Uterus (tissue), 3 donors: ENCODE measurements at regions not wholly inside any gene's neighbourhood (a gene's known extent, or its start where the extent isn't known, plus 50 kb on each side); places are given as distances from the start of the nearest gene placed in this dataset.

Source experiments
- DNase-seq, 2 donors: peaks; one replicate each; pipeline ENCODE4 v3.0.0-alpha.2; 2019 to 2020
- H3K27ac ChIP-seq, 2 donors: fragments of 200-600 bp; sonication (generic); 1 replicate in 1 of 2; 2 replicates in 1 of 2; pipeline ENCODE4 v1.5.1; 2016 to 2018
- H3K27me3 ChIP-seq, 2 donors: fragments of 200-600 bp; sonication (generic); one replicate each; pipeline ENCODE4 v1.5.1; 2018 to 2019; ENCODE audit warnings: control low read depth in 1 of 2
- H3K36me3 ChIP-seq, 2 donors: fragments of 200-600 bp; sonication (generic); one replicate each; pipeline ENCODE4 v1.5.1; 2019; ENCODE audit warnings: control low read depth in 1 of 2
- H3K4me1 ChIP-seq, 2 donors: fragments of 200-600 bp; sonication (generic); one replicate each; pipeline ENCODE4 v1.5.1; 2018 to 2019; ENCODE audit warnings: control low read depth in 1 of 2
- H3K4me3 ChIP-seq, 2 donors: fragments of 200-600 bp; sonication (generic); 1 replicate in 1 of 2; 2 replicates in 1 of 2; pipeline ENCODE4 v1.5.1; 2018 to 2019; ENCODE audit warnings: mild to moderate bottlenecking in 1 of 2
- H3K9me3 ChIP-seq, 2 donors: fragments of 200-600 bp; sonication (generic); one replicate each; pipeline ENCODE4 v1.5.1; 2019; ENCODE audit warnings: control low read depth in 1 of 2
- POLR2A ChIP-seq, 2 donors: fragments of 450-650 bp; IDR thresholded peaks; one replicate each; pipeline ENCODE4 v1.6.1; 2016; ENCODE audit warnings: antibody characterized with exemption in 2 of 2, mild to moderate bottlenecking in 1 of 2, moderate library complexity in 1 of 2
- intact Hi-C: fragments of 100-400 bp; cut with DNase I; formaldehyde crosslinking; loops from one replicate; pipeline ENCODE4 v1.15.1; 2023; ENCODE audit warnings: low total_unique reads
- TF ChIP-seq, protein P1 (sequence below), 4 experiments: fragments of 200-600 bp in 2 of 4; fragments of 450-650 bp in 2 of 4; sonication (generic) in 2 of 4; IDR thresholded peaks; one replicate each; pipeline ENCODE4 v1.5.1; 2016 to 2019; ENCODE audit warnings: antibody characterized with exemption in 4 of 4, mild to moderate bottlenecking in 2 of 4, moderate library complexity in 1 of 4
- donor health status: DM: yes; HTN: yes; CAD: no.

DNA sequence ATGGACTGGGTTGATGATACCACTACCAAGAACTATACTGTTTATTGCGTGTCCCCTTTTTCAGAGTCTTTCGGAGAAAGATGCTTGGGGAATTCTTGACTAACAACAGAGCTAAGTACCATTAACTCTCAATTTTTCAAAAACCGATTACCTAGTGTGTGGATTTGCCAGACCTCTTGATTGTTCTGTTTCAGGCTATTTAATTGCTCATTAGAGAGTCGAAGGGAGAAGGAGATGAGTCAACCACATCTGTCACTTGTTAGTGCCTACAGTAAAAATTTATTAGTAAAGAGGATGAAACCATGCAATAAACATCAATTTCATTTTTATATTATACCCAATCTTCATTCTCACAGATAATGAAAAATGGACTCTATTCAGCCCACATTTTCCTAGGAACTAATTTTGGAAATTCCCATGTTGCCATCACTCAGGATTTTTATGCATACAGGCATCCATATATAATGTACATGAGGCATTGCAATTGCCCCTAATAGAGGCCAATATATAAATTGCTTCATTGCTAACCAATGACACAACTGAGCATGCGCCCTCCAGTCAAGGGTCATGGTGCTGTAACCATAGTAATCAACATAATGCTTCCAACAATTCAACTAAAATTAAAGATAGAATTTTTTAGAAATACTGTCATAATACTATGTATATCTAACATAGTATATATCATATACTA, 541.7 kb downstream of the TBL1XR1 start:
- TF ChIP-seq, protein P1, sequence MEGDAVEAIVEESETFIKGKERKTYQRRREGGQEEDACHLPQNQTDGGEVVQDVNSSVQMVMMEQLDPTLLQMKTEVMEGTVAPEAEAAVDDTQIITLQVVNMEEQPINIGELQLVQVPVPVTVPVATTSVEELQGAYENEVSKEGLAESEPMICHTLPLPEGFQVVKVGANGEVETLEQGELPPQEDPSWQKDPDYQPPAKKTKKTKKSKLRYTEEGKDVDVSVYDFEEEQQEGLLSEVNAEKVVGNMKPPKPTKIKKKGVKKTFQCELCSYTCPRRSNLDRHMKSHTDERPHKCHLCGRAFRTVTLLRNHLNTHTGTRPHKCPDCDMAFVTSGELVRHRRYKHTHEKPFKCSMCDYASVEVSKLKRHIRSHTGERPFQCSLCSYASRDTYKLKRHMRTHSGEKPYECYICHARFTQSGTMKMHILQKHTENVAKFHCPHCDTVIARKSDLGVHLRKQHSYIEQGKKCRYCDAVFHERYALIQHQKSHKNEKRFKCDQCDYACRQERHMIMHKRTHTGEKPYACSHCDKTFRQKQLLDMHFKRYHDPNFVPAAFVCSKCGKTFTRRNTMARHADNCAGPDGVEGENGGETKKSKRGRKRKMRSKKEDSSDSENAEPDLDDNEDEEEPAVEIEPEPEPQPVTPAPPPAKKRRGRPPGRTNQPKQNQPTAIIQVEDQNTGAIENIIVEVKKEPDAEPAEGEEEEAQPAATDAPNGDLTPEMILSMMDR (IDR thresholded peaks at IDR 0.05): no peak
- TF ChIP-seq POLR2A (IDR thresholded peaks at IDR 0.05): no peak
- Histone ChIP-seq H3K27me3 (no peaks in the 10 kb centered on the region), H3K27ac (no peak overlapping the region), H3K36me3 (no peaks in the 10 kb centered on the region), H3K4me3 (no peak overlapping the region), H3K4me1 (no peaks in the 10 kb centered on the region), H3K9me3 (no peaks in the 10 kb centered on the region)
- intact Hi-C loops: no loop called here
- DNase-seq: no peak

DNA sequence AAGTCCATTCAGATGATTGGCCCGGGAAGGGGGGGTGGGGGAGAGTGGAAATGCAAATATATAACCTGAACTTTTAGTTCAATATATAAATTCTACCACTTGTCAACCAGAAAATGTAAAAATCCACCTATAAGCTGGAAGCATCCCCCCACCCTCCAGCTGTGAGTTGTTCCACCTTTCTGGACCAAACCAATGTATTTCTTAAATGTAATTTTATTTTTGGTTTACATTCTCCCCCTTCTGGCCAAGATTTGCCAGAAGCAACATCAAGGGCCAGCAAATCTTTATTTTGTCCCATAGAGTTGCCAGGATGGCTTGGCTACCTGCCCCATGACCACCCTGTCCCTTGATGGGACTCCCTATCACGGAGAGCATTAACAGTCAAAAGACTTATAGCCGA, 545.7 kb downstream of the TBL1XR1 start:
- intact Hi-C loops: no loop called here

DNA sequence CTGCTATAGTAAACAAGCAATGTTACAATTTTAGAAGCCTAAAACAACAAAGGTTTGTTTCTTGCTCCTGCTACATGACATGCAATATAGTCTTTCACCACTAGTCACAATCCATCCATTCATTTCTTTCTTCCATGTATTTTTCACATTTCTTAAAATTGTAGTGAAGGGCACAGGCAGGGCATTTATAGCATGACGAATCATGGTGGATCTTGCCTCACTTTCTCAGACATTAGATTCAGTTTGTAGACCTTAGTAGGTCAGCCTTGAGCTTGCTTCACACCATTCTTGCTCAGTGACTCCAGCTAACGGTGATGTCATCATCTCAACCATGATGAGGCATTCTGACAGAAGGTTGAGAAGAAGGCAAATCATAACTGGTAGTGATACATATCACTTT, 546.8 kb downstream of the TBL1XR1 start:
- intact Hi-C loops: no loop called here
- Histone ChIP-seq H3K9me3 (no peaks in the 10 kb centered on the region), H3K27ac (no peak overlapping the region), H3K36me3 (no peaks in the 10 kb centered on the region), H3K27me3 (no peaks in the 10 kb centered on the region), H3K4me3 (no peak overlapping the region), H3K4me1 (no peaks in the 10 kb centered on the region)
- DNase-seq: no peak
- no peak for TF ChIP-seq POLR2A (IDR thresholded peaks at IDR 0.05)
- TF ChIP-seq, protein P1 (IDR thresholded peaks at IDR 0.05): no peak

More for the DNA sequence above, 545.7 kb downstream of the TBL1XR1 start:
- Histone ChIP-seq H3K4me1 (no peaks in the 10 kb centered on the region), H3K27me3 (no peaks in the 10 kb centered on the region), H3K9me3 (no peaks in the 10 kb centered on the region), H3K36me3 (no peaks in the 10 kb centered on the region), H3K4me3 (no peak overlapping the region), H3K27ac (no peak overlapping the region)
- no peak for TF ChIP-seq POLR2A (IDR thresholded peaks at IDR 0.05)
- TF ChIP-seq, protein P1 (IDR thresholded peaks at IDR 0.05): no peak
- DNase-seq: no peak

DNA sequence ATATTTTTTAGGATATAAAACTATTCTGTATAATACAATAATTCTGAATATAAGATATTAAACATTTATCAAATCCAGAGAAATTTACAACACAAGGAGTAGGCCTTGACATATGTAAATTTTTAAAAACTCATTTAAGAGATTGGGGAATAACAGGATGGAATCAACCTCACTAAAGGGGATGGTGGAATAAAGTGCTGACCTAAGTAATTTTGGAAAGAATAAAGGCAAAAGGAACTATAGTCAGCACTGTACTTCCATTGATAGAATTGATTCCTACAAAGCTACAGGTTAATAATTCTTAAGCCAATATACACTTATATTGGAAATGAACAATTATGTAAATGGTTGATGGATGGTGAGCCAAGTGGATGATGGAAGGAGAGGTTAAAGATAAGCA, 549.3 kb downstream of the TBL1XR1 start:
- no peak for DNase-seq
- Histone ChIP-seq H3K27me3 (no peaks in the 10 kb centered on the region), H3K4me3 (no peak overlapping the region), H3K36me3 (no peaks in the 10 kb centered on the region), H3K9me3 (no peaks in the 10 kb centered on the region), H3K27ac (no peak overlapping the region), H3K4me1 (no peaks in the 10 kb centered on the region)
- intact Hi-C loops: no loop called here
- TF ChIP-seq, protein P1 (IDR thresholded peaks at IDR 0.05): no peak
- no peak for TF ChIP-seq POLR2A (IDR thresholded peaks at IDR 0.05)

DNA sequence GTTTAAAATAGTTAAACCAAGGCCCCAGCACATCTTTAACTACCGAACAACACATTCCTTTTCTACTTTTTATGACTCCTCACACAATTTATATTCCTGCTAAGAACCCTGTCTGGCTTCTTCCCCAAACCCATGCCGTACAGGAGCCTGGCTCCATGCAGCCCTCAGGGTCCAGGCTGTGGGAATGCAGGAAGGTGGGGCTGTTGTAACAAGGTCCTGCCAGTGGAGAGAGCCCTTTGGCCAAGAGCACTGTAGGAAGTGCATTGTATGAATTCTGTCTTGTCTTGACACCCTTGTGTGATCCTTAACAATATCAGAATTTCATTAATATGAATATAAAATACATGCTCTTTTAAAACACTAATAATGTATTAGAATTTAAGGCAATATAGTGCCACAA, 563.8 kb downstream of the TBL1XR1 start:
- no peak for DNase-seq
- intact Hi-C loops: no loop called here
- Histone ChIP-seq H3K27ac (no peak overlapping the region), H3K27me3 (no peaks in the 10 kb centered on the region), H3K9me3 (no peaks in the 10 kb centered on the region), H3K4me3 (no peak overlapping the region), H3K4me1 (no peaks in the 10 kb centered on the region), H3K36me3 (no peaks in the 10 kb centered on the region)
- TF ChIP-seq, protein P1 (IDR thresholded peaks at IDR 0.05): no peak
- no peak for TF ChIP-seq POLR2A (IDR thresholded peaks at IDR 0.05)
